ENCODE measurements at regions not wholly inside any gene's neighbourhood (a gene's known extent, or its start where the extent isn't known, plus 50 kb on each side); places are given as distances from the start of the nearest gene placed in this dataset.

DNA sequence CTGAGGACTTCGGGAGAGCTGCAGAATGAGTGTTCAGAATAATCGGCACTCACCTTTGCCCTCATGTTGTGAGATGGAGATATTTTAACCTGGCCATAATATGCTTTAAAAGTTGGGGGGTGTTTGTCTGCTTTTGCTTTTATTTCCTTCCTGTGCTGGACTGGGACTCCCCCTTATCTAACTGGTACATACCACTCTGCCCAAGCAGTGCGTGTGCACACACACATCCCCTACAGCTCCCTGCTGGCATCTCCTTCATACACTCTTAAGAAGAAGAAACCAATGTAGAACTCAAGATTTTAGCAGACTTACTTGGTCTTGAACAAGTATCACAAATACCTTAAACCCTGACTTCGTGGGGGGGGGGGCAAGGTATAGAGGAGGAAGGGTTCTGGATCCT lies 146.2 kb upstream of the DMRT1 start:
- POLR2A ChIA-PET: no interaction called here
- CTCF ChIA-PET: no interaction called here

DNA sequence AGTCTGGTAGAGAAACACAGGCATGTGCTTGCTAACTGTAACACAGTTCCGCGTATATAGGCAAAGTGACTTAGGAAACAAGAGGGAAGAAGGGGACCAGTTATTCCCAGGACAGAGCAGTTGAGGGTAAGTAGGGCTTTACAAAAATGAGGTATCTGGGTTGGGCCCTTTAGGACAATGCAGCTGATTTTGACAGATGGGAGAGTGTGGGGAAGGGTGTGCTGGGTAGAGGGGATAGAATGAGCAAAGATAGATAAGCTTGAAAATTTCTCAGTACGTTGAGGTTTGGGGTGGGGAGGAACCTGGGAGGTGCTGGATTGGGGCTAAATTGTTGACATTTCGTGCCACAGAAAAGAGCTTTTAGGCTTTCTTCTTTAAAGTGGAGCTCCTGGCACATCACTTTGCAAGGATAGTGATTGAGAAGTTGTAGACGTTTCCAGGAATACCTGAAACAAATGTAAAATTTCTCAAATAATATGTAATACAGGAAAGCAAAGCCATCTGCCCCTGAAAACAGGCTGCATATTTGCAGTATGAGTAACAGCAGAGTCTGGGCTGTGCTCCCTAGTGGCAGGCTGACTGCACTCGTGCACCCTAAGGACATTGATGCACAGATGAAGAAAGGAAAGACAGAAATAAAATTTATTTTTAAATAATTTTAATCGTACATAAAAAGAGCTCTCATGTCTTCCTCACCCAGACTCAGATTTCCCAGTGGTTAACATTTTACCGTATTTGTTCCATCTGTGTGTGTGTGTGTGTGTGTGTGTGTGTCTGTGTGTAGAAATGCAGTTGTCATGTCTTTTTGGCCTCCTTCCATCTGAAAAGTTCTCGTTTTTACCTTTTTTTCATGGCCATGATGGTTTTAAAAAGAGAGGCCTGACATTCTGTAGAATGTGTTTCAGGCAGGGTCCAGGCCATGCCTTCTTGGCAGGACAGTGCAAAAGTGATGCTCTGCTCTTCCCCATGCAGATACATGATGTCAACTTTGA lies 144.9 kb upstream of the DMRT1 start:
- POLR2A ChIA-PET: no interaction called here
- CTCF ChIA-PET: no interaction called here
- DNase-seq (ENCODE audit: extremely low spot score): no peak

More for the DNA sequence above, 146.2 kb upstream of the DMRT1 start:
- no peak for TF ChIP-seq BHLHE40 (IDR thresholded peaks at IDR 0.05; ENCODE audit: borderline replicate concordance)
- TF ChIP-seq CTBP1 (IDR thresholded peaks at IDR 0.05; ENCODE audit: borderline replicate concordance): no peak
- no peak for TF ChIP-seq ELF4 (IDR thresholded peaks at IDR 0.05)
- TF ChIP-seq SUZ12 (IDR thresholded peaks at IDR 0.05): no peak
- TF ChIP-seq, protein P1, sequence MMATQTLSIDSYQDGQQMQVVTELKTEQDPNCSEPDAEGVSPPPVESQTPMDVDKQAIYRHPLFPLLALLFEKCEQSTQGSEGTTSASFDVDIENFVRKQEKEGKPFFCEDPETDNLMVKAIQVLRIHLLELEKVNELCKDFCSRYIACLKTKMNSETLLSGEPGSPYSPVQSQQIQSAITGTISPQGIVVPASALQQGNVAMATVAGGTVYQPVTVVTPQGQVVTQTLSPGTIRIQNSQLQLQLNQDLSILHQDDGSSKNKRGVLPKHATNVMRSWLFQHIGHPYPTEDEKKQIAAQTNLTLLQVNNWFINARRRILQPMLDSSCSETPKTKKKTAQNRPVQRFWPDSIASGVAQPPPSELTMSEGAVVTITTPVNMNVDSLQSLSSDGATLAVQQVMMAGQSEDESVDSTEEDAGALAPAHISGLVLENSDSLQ (IDR thresholded peaks at IDR 0.05): no peak
- no peak for TF ChIP-seq FOXK2 (IDR thresholded peaks at IDR 0.05)
- no peak for TF ChIP-seq LEF1 (IDR thresholded peaks at IDR 0.05; ENCODE audit: borderline replicate concordance)
- TF ChIP-seq ZNF384 (IDR thresholded peaks at IDR 0.05): no peak
- no peak for TF ChIP-seq FOXA1 (IDR thresholded peaks at IDR 0.05)
- no peak for TF ChIP-seq TARDBP (IDR thresholded peaks at IDR 0.05)
- no peak for TF ChIP-seq ARNT (IDR thresholded peaks at IDR 0.05)
- no peak for TF ChIP-seq HDGF (IDR thresholded peaks at IDR 0.05; ENCODE audit: borderline replicate concordance)
- TF ChIP-seq FOXM1 (IDR thresholded peaks at IDR 0.05; ENCODE audit: borderline replicate concordance): no peak
- no peak for TF ChIP-seq L3MBTL2 (conservative IDR thresholded peaks at IDR 0.05)
- no peak for TF ChIP-seq NFRKB (IDR thresholded peaks at IDR 0.05)
- TF ChIP-seq SP1 (IDR thresholded peaks at IDR 0.05): no peak
- no peak for DNase-seq (ENCODE audit: extremely low spot score)

DNA sequence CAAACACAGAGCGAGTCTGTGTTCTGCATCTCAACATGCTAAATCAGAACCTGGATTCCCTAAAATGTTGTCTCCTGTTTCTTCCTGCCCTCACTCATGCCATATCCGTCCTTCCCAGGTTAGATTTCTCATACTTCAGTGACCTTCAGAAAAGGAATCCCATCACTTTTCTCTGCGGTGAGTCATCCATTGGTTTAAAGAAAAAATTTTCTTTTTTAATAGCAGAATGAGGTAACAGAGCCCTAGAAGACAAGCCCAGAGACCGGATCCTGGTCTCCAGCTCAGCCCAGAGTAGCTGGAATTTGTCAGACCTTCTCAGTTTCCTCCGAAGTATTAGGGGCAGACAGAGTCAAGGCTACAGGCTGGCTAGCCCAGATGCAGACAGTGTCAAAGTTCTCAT lies 143.2 kb upstream of the DMRT1 start:
- CTCF ChIA-PET: interaction anchor here (0.6 kb wide), 1 partner anchor 12 kb away, joined by 3 read pairs; no protein-coding TSS in a partner anchor

More for the DNA sequence above, 144.9 kb upstream of the DMRT1 start:
- TF ChIP-seq LEF1 (IDR thresholded peaks at IDR 0.05; ENCODE audit: borderline replicate concordance) (no peak), SUZ12 (IDR thresholded peaks at IDR 0.05) (no peak), SP1 (IDR thresholded peaks at IDR 0.05) (no peak), FOXA1 (IDR thresholded peaks at IDR 0.05) (no peak)

DNA sequence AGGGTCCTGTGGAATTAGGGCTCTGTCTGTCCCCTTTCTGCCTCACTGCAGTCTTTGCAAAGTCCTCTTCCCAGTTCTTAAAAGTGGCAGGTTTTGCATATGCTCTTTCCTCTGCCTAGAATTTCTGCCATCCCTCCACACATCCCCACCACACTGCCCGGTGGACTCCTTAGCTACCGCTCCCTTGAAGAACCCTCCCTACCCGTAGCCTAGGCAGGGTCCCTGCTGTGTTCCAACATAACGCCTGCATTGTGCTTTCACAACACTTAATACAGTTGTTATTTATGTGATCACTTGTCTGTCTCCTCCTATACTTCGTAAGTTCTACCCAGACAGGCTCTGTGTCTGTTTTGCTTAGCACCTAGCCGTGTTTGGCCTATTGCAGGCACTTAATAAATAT lies 142.5 kb upstream of the DMRT1 start:
- TF ChIP-seq HDGF (IDR thresholded peaks at IDR 0.05; ENCODE audit: borderline replicate concordance) (no peak), FOXM1 (IDR thresholded peaks at IDR 0.05; ENCODE audit: borderline replicate concordance) (no peak), ELF4 (IDR thresholded peaks at IDR 0.05) (no peak), NFRKB (IDR thresholded peaks at IDR 0.05) (no peak), LEF1 (IDR thresholded peaks at IDR 0.05; ENCODE audit: borderline replicate concordance) (no peak), L3MBTL2 (conservative IDR thresholded peaks at IDR 0.05) (no peak), BHLHE40 (IDR thresholded peaks at IDR 0.05; ENCODE audit: borderline replicate concordance) (no peak), ZNF384 (IDR thresholded peaks at IDR 0.05) (no peak), ARNT (IDR thresholded peaks at IDR 0.05) (no peak), TARDBP (IDR thresholded peaks at IDR 0.05) (no peak), SUZ12 (IDR thresholded peaks at IDR 0.05) (no peak), FOXA1 (IDR thresholded peaks at IDR 0.05) (no peak), FOXK2 (IDR thresholded peaks at IDR 0.05) (no peak)
- TF ChIP-seq, protein P1 (IDR thresholded peaks at IDR 0.05): no peak
- POLR2A ChIA-PET: no interaction called here
- DNase-seq (ENCODE audit: extremely low spot score): no peak
- CTCF ChIA-PET: no interaction called here

More for the DNA sequence above, 143.2 kb upstream of the DMRT1 start:
- POLR2A ChIA-PET: no interaction called here
- no peak for DNase-seq (ENCODE audit: extremely low spot score)
- TF ChIP-seq BHLHE40 (IDR thresholded peaks at IDR 0.05; ENCODE audit: borderline replicate concordance) (no peak), FOXM1 (IDR thresholded peaks at IDR 0.05; ENCODE audit: borderline replicate concordance) (no peak), ZNF384 (IDR thresholded peaks at IDR 0.05) (no peak), L3MBTL2 (conservative IDR thresholded peaks at IDR 0.05) (no peak), FOXK2 (IDR thresholded peaks at IDR 0.05) (no peak), LEF1 (IDR thresholded peaks at IDR 0.05; ENCODE audit: borderline replicate concordance) (no peak), SP1 (IDR thresholded peaks at IDR 0.05) (no peak), ARNT (IDR thresholded peaks at IDR 0.05) (no peak), NFRKB (IDR thresholded peaks at IDR 0.05) (no peak), HDGF (IDR thresholded peaks at IDR 0.05; ENCODE audit: borderline replicate concordance) (no peak)

DNA sequence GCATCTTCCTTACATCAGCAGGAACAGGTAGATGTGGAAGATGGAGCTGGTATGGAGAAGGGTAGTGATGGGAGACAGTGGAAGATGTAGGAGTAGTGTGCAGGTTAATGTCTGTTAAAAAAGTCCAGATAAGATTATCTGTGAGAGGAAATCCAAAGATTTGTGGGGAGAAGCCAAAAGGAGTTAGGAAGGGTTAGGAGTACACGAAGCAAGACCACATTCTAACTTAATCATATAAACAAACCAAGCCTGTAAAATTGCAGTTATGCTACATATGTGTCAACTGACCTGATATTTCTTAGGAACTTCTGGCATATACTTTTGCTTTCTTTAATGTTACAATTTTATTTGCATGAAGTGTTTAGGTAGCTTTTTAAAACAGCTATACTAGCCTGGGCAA lies 142.1 kb upstream of the DMRT1 start:
- DNase-seq (ENCODE audit: extremely low spot score): no peak
- TF ChIP-seq HDGF (IDR thresholded peaks at IDR 0.05; ENCODE audit: borderline replicate concordance) (no peak), SUZ12 (IDR thresholded peaks at IDR 0.05) (no peak), FOXK2 (IDR thresholded peaks at IDR 0.05) (no peak), ELF4 (IDR thresholded peaks at IDR 0.05) (no peak), FOXA1 (IDR thresholded peaks at IDR 0.05) (no peak), ARNT (IDR thresholded peaks at IDR 0.05) (no peak), ZNF384 (IDR thresholded peaks at IDR 0.05) (no peak), NFRKB (IDR thresholded peaks at IDR 0.05) (no peak), BHLHE40 (IDR thresholded peaks at IDR 0.05; ENCODE audit: borderline replicate concordance) (no peak), CTBP1 (IDR thresholded peaks at IDR 0.05; ENCODE audit: borderline replicate concordance) (no peak)
- TF ChIP-seq, protein P1 (IDR thresholded peaks at IDR 0.05): no peak
- ChIA-PET CTCF (no interaction called here), POLR2A (no interaction called here)

Data from HEK293T (cell line).